IMR-90 (cell line): ENCODE measurements at regions not wholly inside any gene's neighbourhood (a gene's known extent, or its start where the extent isn't known, plus 50 kb on each side); places are given as distances from the start of the nearest gene placed in this dataset.

Experiments
- ATAC-seq: fragments of 200-7000 bp; cut with Tn5 transposase; 2 replicates; pipeline ENCODE4 v1.9.1; 2020; ENCODE audit warnings: low read depth, mild to moderate bottlenecking, moderate library complexity
- BruUV-seq: library from RNA; stranded (reverse); fragments of 400-500 nt; replicated peaks from 2 replicates; lab custom pipeline; 2021; lab: Mats Ljungman, UMichigan
- CTCF ChIA-PET: fragments of 300-600 bp; formaldehyde crosslinking; extraction: SDS; loops from one replicate; lab custom pipeline; 2021; ENCODE audit warnings: antibody characterized with exemption; lab: Yijun Ruan, JAX
- POLR2A ChIA-PET: fragments of 300-600 bp; sonication (Branson Sonifier 250); formaldehyde crosslinking; loops from one replicate; lab custom pipeline; 2022; ENCODE audit warnings: antibody characterized with exemption; ENCODE audit not compliant: unreplicated experiment; lab: Charles Lee
- DNase-seq: peaks from one replicate; pipeline ENCODE4 v3.0.0; 2013
- H2AFZ ChIP-seq: replicated peaks from 2 replicates; pipeline ENCODE3; 2013; ENCODE audit warnings: low read length, mild to moderate bottlenecking; ENCODE audit not compliant: poor library complexity
- H2AK5ac ChIP-seq: 2 replicates; pipeline ENCODE4 v1.6.1; 2013; ENCODE audit warnings: low read depth, low read length, inconsistent platforms
- H2AK9ac ChIP-seq: replicated peaks from 2 replicates; pipeline ENCODE3; 2013; ENCODE audit warnings: mild to moderate bottlenecking, low read depth, low read length, moderate library complexity; ENCODE audit not compliant: poor library complexity
- H2BK120ac ChIP-seq: 2 replicates; pipeline ENCODE4 v1.6.1; 2013; ENCODE audit warnings: low read depth, low read length, inconsistent platforms
- H2BK15ac ChIP-seq: 3 replicates; pipeline ENCODE4 v1.6.1; 2013; ENCODE audit warnings: low read depth, low read length, inconsistent platforms
- H2BK20ac ChIP-seq: 2 replicates; pipeline ENCODE4 v1.6.1; 2013; ENCODE audit warnings: low read depth, mild to moderate bottlenecking, inconsistent platforms, low read length, moderate library complexity
- H2BK5ac ChIP-seq: 2 replicates; pipeline ENCODE4 v1.6.1; 2013; ENCODE audit warnings: mild to moderate bottlenecking, low read depth, low read length, inconsistent platforms; ENCODE audit not compliant: poor library complexity, severe bottlenecking
- H3K14ac ChIP-seq: replicated peaks from 2 replicates; pipeline ENCODE4 v1.6.1; 2013; ENCODE audit warnings: low read depth, low read length, inconsistent platforms
- H3K18ac ChIP-seq: 2 replicates; pipeline ENCODE4 v1.6.1; 2013; ENCODE audit warnings: low read depth, low read length, control low read depth
- H3K23ac ChIP-seq: 2 replicates; pipeline ENCODE4 v1.6.1; 2013; ENCODE audit warnings: low read depth, low read length, inconsistent platforms
- H3K27ac ChIP-seq: 2 replicates; pipeline ENCODE4 v1.5.1; 2013; ENCODE audit warnings: mild to moderate bottlenecking, control low read depth, low read length; ENCODE audit not compliant: insufficient read depth
- H3K27me3 ChIP-seq: 2 replicates; pipeline ENCODE4 v1.6.1; 2013; ENCODE audit warnings: low read length; ENCODE audit not compliant: control insufficient read depth, insufficient read depth
- H3K36me3 ChIP-seq: 2 replicates; pipeline ENCODE4 v1.6.1; 2013; ENCODE audit warnings: low read length, mixed read lengths; ENCODE audit not compliant: control insufficient read depth, insufficient read depth
- H3K4ac ChIP-seq: 2 replicates; pipeline ENCODE4 v1.6.1; 2013; ENCODE audit warnings: low read depth, low read length, inconsistent platforms
- H3K4me1 ChIP-seq: 2 replicates; pipeline ENCODE4 v1.6.1; 2013; ENCODE audit warnings: low read length, mixed read lengths; ENCODE audit not compliant: control insufficient read depth, insufficient read depth
- H3K4me2 ChIP-seq: 2 replicates; pipeline ENCODE4 v1.6.1; 2013; ENCODE audit warnings: low read depth, mild to moderate bottlenecking, control low read depth, low read length, moderate library complexity
- H3K4me3 ChIP-seq: 2 replicates; pipeline ENCODE4 v1.5.1; 2013; ENCODE audit warnings: low read depth, mild to moderate bottlenecking, control low read depth, low read length, moderate library complexity; ENCODE audit not compliant: insufficient read depth
- H3K56ac ChIP-seq: 2 replicates; pipeline ENCODE4 v1.6.1; 2013; ENCODE audit warnings: low read length, inconsistent platforms; ENCODE audit not compliant: insufficient read depth; ENCODE audit errors: extremely low read depth
- H3K79me1 ChIP-seq, 2 experiments: 2 replicates each; pipeline ENCODE4 v1.6.1; 2013; ENCODE audit warnings: low read length in 2 of 2, inconsistent platforms in 1 of 2, low read depth in 1 of 2
- H3K9ac ChIP-seq: 2 replicates; pipeline ENCODE4 v1.6.1; 2013; ENCODE audit warnings: low read depth, low read length, control low read depth
- H3K9me1 ChIP-seq: 2 replicates; pipeline ENCODE4 v1.6.1; 2013; ENCODE audit warnings: low read length, inconsistent platforms; ENCODE audit not compliant: insufficient read depth
- H3K9me3 ChIP-seq: 2 replicates; pipeline ENCODE4 v1.6.1; 2013; ENCODE audit warnings: low read length; ENCODE audit not compliant: control insufficient read depth, insufficient read depth
- H4K20me1 ChIP-seq: 2 replicates; pipeline ENCODE4 v1.6.1; 2013; ENCODE audit warnings: low read length, inconsistent platforms; ENCODE audit not compliant: insufficient read depth
- H4K5ac ChIP-seq: 2 replicates; pipeline ENCODE4 v1.6.1; 2013; ENCODE audit warnings: mild to moderate bottlenecking, low read depth, low read length, control low read depth
- H4K8ac ChIP-seq, 2 experiments: 2 replicates each; pipeline ENCODE4 v1.6.1; 2013; ENCODE audit warnings: low read depth in 2 of 2, low read length in 2 of 2, control low read depth in 1 of 2, inconsistent platforms in 1 of 2
- H4K91ac ChIP-seq: 2 replicates; pipeline ENCODE4 v1.6.1; 2013; ENCODE audit warnings: low read depth, low read length, inconsistent platforms; ENCODE audit not compliant: insufficient read depth
- CEBPB ChIP-seq: IDR thresholded peaks from 2 replicates; pipeline ENCODE4 v1.6.1; 2012; ENCODE audit warnings: low read depth, low read length, improper control_type of control experiment
- ELK1 ChIP-seq: fragments of 150-350 bp; IDR thresholded peaks from 2 replicates; pipeline ENCODE4 v1.6.1; 2016; ENCODE audit warnings: low read depth, mild to moderate bottlenecking, low read length, moderate library complexity, borderline replicate concordance
- FOS ChIP-seq: fragments of 150-350 bp; IDR thresholded peaks from 2 replicates; pipeline ENCODE4 v1.6.1; 2016; ENCODE audit warnings: low read depth, low read length
- MAFK ChIP-seq: IDR thresholded peaks from 2 replicates; pipeline ENCODE4 v1.6.1; 2012; ENCODE audit warnings: low read depth, low read length, improper control_type of control experiment
- MAZ ChIP-seq: IDR thresholded peaks from 2 replicates; pipeline ENCODE4 v1.6.1; 2012; ENCODE audit warnings: low read depth, mild to moderate bottlenecking, low read length, improper control_type of control experiment, moderate library complexity, borderline replicate concordance
- MXI1 ChIP-seq: IDR thresholded peaks from 2 replicates; pipeline ENCODE4 v1.6.1; 2012; ENCODE audit warnings: low read depth, mild to moderate bottlenecking, low read length, moderate library complexity, borderline replicate concordance
- POLR2A ChIP-seq: IDR thresholded peaks from 2 replicates; pipeline ENCODE4 v1.6.1; 2012; ENCODE audit warnings: mild to moderate bottlenecking, low read depth, low read length
- RCOR1 ChIP-seq: IDR thresholded peaks from 2 replicates; pipeline ENCODE4 v1.6.1; 2012; ENCODE audit warnings: mild to moderate bottlenecking, low read length, improper control_type of control experiment; ENCODE audit not compliant: insufficient replicate concordance
- SMC3 ChIP-seq: fragments of 150-350 bp; IDR thresholded peaks from 2 replicates; pipeline ENCODE4 v1.6.1; 2016; ENCODE audit warnings: low read depth, mild to moderate bottlenecking, antibody characterized with exemption, low read length, moderate library complexity
- USF2 ChIP-seq: fragments of 150-350 bp; IDR thresholded peaks from 2 replicates; pipeline ENCODE4 v1.6.1; 2017; ENCODE audit warnings: mild to moderate bottlenecking, antibody characterized with exemption, low read length, low read depth
- WGBS, 2 experiments: methylation state at CpG; one replicate each; pipeline versions ENCODE4 v1.1.5 to v1.1.7; 2013; ENCODE audit warnings: missing lambda C conversion rate in 2 of 2; ENCODE audit not compliant: insufficient read length in 1 of 2; ENCODE audit errors: extremely low coverage in 2 of 2; 5-methylcytosine and 5-hydroxymethylcytosine counted together
- dilution Hi-C: fragments of 300-500 bp; cut with HindIII; formaldehyde crosslinking; loops from one replicate; pipeline ENCODE4 v1.14.3; 2018; ENCODE audit warnings: low sequenced_read_pairs; ENCODE audit not compliant: unreplicated experiment
- in situ Hi-C: fragments of 300-500 bp; cut with MboI; formaldehyde crosslinking; loops from 3 replicates; pipeline ENCODE4 v1.14.3; 2019; ENCODE audit warnings: low sequenced_read_pairs, inconsistent platforms, mixed read lengths
- intact Hi-C: fragments of 100-400 bp; cut with micrococcal nuclease; formaldehyde crosslinking; loops from 2 replicates; pipeline ENCODE4 v1.10.0; 2022

- ATAC-seq (no peak), DNase-seq (no peak)
- WGBS, 2 experiments = no CpG with 5 or more reads among the region's 2 CpGs
- H4K20me1 ChIP-seq = no peaks in the 10 kb centered on the region
- no peak overlapping the region for H2AK9ac ChIP-seq
- H3K36me3 ChIP-seq = no peaks in the 10 kb centered on the region
- no peak overlapping the region for H4K8ac ChIP-seq
- no peak overlapping the region for H2BK20ac ChIP-seq
- H3K56ac ChIP-seq = no peak overlapping the region
- POLR2A ChIA-PET = no interaction called here
- H3K79me1 ChIP-seq = no peaks in the 10 kb centered on the region
- no peak overlapping the region for H3K4me2 ChIP-seq
- no peaks in the 10 kb centered on the region for H3K27me3 ChIP-seq
- dilution Hi-C loops (no loop called here), in situ Hi-C loops (no loop called here), intact Hi-C loops (no loop called here)
- H2BK120ac ChIP-seq = no peak overlapping the region
- H3K9me3 ChIP-seq = no peaks in the 10 kb centered on the region
- H2AK5ac ChIP-seq = no peak overlapping the region
- no peak overlapping the region for H3K27ac ChIP-seq
- H2BK5ac ChIP-seq = no peak overlapping the region
- H3K9ac ChIP-seq = no peak overlapping the region
- TF ChIP-seq USF2 (no peak), RCOR1 (no peak), CEBPB (no peak), MAZ (no peak), SMC3 (no peak), MXI1 (no peak), POLR2A (no peak), MAFK (no peak), ELK1 (no peak), FOS (no peak)
- H4K91ac ChIP-seq = no peak overlapping the region
- no peaks in the 10 kb centered on the region for H3K9me1 ChIP-seq
- H3K18ac ChIP-seq = no peak overlapping the region
- BruUV-seq = no TSS peak
- H4K5ac ChIP-seq = no peak overlapping the region
- H3K23ac ChIP-seq = no peak overlapping the region
- CTCF ChIA-PET = no interaction called here
- no peak overlapping the region for H3K14ac ChIP-seq
- no peak overlapping the region for H2BK15ac ChIP-seq
- no peak overlapping the region for H3K4me3 ChIP-seq
- H3K4me1 ChIP-seq = no peaks in the 10 kb centered on the region
- H3K4ac ChIP-seq = no peak overlapping the region
- no peak overlapping the region for H2AFZ ChIP-seq
Observed at GRCh38 chr18:2301316-2301715, 270.0 kb downstream of the METTL4 start.
